HAP-1 (cell line): ENCODE measurements at regions not wholly inside any gene's neighbourhood (a gene's known extent, or its start where the extent isn't known, plus 50 kb on each side); places are given as distances from the start of the nearest gene placed in this dataset.

Source experiments
- DNase-seq, 2 experiments: peaks; one replicate each; pipeline ENCODE4 v3.0.0-alpha.2; 2016 to 2020; ENCODE audit warnings: low spot score in 2 of 2
- H3K27me3 ChIP-seq: fragments of 250-450 bp; sonication (Bioruptor Pico); 2 replicates; pipeline ENCODE4 v1.5.1; 2020; ENCODE audit warnings: low read depth, mild to moderate bottlenecking, moderate library complexity
- H3K36me3 ChIP-seq: fragments of 250-450 bp; sonication (Bioruptor Pico); replicated peaks from 2 replicates; pipeline ENCODE4 v1.5.1; 2020; ENCODE audit warnings: mild to moderate bottlenecking
- H3K4me1 ChIP-seq: fragments of 250-450 bp; sonication (Bioruptor Pico); 2 replicates; pipeline ENCODE4 v1.5.1; 2020; ENCODE audit warnings: mild to moderate bottlenecking
- H3K4me3 ChIP-seq: fragments of 250-450 bp; sonication (Bioruptor Pico); 2 replicates; pipeline ENCODE4 v1.5.1; 2020; ENCODE audit warnings: mild to moderate bottlenecking, moderate library complexity
- H3K9me3 ChIP-seq: fragments of 250-450 bp; sonication (Bioruptor Pico); 2 replicates; pipeline ENCODE4 v1.5.1; 2020; ENCODE audit warnings: mild to moderate bottlenecking, moderate library complexity
- in situ Hi-C: fragments of 300-500 bp; cut with MboI; formaldehyde crosslinking; loops from 3 replicates; pipeline ENCODE4 v1.14.3; 2020; ENCODE audit warnings: low sequenced_read_pairs, inconsistent platforms, mixed read lengths

DNA sequence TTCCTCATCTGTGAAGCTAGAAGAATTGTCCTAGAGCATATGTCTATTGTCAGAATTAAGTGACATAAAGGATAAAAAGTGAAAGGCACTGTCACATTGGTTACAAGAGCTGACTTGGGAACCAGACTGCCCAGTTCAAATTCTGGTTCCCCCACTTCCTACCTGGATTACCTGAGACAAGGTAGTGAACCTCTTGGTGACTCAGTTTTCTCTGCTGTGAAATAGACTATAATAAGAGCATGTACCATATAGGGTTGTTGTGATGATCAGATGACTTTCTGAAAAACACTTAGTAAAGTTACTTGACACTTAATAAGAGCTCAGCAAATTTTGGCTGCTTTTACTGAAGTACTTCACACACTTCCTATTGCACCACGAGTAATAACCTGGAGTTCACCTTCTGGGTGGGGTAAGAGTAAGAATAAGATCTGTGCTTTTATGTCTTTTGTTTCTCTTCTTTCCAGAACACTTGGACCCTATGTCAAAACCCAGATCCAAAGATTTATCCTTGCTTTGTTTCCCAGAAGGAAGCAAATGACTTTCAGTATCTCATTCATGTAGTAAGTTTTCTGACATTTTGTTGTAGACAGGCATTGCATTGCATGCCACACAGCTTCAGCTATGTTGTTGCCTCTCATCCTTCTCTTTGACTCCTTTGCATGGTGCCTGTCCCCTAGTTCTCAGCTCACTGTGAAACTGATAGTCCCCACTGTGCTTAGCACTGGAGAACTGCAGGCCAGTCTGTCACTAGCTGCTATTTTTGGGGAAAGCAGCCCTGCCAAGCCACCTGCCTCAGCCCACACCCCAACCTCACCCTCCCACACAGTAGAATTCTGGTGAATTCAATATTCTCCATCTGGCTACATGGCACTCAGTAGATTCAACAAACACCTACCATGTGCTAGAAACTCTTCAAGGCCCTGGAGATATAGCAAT lies 121.8 kb upstream of the POU2AF2 start:
- Histone ChIP-seq H3K36me3 (no peaks in the 10 kb centered on the region), H3K9me3 (no peaks in the 10 kb centered on the region), H3K4me3 (no peak overlapping the region), H3K27me3 (no peaks in the 10 kb centered on the region), H3K4me1 (no peaks in the 10 kb centered on the region)
- in situ Hi-C loops: no loop called here
- DNase-seq: no peak

DNA sequence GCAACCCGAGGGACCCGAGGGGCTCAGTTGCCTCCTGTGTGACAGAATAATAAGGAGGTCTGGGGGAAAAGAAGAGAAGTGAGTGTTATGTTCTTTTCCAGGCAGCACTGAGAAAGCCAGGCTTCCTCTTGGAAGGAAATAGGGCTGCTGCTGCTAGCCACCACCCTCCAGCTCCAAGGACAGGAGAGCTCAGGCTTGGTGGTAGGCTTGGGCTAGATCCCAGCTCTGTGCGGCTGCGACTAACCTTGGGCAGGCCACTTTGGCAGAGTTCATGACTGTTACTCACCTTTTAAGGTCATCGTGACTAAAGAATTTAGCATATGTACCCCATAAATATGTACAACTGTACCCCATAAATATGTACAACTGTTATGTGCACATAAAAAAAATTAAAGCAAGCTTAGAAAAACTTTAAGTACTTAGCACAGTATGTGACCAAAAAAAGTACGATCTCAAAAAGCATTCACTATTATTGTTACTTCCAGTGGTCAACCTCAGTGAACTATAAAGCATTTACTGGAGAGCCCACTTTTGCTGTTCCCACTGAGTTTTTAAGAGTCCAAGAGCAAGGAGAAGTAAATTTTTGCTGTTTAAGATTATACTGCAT lies 124.7 kb upstream of the POU2AF2 start:
- DNase-seq: no peak
- in situ Hi-C loops: no loop called here
- Histone ChIP-seq H3K9me3 (no peaks in the 10 kb centered on the region), H3K4me3 (no peak overlapping the region), H3K36me3 (no peaks in the 10 kb centered on the region), H3K27me3 (no peaks in the 10 kb centered on the region), H3K4me1 (no peaks in the 10 kb centered on the region)

DNA sequence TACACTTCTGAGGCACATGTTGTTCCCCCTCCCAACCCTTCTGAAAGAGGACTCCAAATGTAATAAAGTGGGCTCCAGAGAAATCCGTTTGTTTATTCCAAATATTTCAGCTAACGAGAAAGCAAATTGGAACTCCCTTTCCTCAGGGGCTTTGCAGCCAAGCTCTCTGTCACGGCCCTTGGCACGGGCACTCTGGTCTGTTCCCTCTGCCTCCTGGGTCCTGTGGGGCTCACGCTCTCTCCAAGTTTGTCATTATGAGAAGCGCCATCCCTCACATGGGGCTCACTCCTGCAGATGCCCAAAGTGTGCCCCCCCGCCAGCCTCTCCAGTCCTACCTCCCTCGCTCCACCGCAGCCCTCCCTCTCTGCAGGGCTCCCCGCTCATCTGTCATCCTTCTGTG lies 125.4 kb upstream of the POU2AF2 start:
- no peak for DNase-seq
- H3K36me3 ChIP-seq: no peaks in the 10 kb centered on the region
- no peak overlapping the region for H3K4me3 ChIP-seq
- no peaks in the 10 kb centered on the region for H3K27me3 ChIP-seq
- in situ Hi-C loops: no loop called here
- H3K9me3 ChIP-seq: no peaks in the 10 kb centered on the region
- no peaks in the 10 kb centered on the region for H3K4me1 ChIP-seq

DNA sequence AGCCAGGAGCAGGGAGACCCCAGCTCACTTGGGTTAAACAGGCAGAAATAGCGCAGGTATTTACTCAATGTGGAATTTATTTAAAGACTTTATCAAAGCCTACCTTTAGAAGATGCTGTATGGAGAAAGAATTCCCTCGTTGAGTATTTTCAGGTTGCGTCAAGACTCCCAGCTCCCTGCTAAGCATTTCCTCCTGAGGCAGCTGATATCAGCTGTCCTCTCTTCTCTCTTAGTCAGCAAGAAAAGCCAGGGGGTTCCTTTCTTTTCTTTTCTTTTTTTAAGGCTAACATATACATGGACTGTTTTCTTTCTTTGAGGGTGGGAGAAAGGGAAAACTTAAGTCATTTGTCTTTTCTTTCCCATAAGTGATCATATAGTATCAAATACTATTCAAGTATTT lies 125.8 kb upstream of the POU2AF2 start:
- Histone ChIP-seq H3K27me3 (no peaks in the 10 kb centered on the region), H3K4me1 (no peaks in the 10 kb centered on the region), H3K36me3 (no peaks in the 10 kb centered on the region), H3K4me3 (no peak overlapping the region), H3K9me3 (no peaks in the 10 kb centered on the region)
- in situ Hi-C loops: no loop called here
- no peak for DNase-seq

DNA sequence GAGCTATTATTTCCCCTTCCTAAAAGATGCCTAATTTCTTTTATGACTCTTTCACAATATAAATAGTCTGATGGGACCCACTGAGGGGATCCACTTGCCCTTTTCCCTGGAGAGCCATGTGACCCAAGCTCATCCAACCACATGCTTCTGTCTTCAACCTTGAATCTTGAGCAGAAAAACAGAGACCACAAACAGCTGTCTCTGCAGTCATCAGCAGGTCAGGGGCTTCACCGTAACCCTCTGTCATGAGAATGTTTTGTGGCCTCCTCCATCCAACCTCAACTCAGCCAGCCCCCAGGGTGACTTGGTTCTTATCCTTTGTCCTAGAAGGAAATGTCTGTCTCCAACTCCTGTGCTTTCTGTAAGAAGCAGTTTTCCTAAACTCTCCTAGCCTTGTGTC lies 129.6 kb upstream of the POU2AF2 start:
- H3K4me3 ChIP-seq: no peak overlapping the region
- H3K27me3 ChIP-seq: no peaks in the 10 kb centered on the region
- in situ Hi-C loops: no loop called here
- H3K4me1 ChIP-seq: no peaks in the 10 kb centered on the region
- no peaks in the 10 kb centered on the region for H3K36me3 ChIP-seq
- DNase-seq: no peak
- H3K9me3 ChIP-seq: no peaks in the 10 kb centered on the region

DNA sequence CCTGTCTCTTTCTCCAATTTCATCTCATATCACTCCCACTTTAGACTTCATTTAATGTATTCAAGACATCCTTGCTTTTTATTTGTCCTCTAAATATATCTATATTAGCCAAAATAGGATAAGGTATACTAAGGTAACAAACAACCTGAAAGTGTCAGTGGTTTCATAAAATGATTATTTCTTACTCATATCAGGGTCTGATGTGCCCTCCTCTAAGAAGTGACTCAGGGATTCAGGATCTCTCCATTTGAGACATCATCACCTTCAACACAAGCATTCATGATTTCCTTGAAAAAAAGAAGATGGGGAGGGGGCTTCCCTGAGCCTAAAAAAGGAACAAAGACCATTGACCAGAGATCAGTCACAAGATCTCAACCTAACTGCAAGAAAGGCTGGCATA lies 131.4 kb upstream of the POU2AF2 start:
- Histone ChIP-seq H3K4me1 (no peaks in the 10 kb centered on the region), H3K27me3 (no peaks in the 10 kb centered on the region), H3K9me3 (no peaks in the 10 kb centered on the region), H3K36me3 (no peaks in the 10 kb centered on the region), H3K4me3 (no peak overlapping the region)
- no peak for DNase-seq
- in situ Hi-C loops: no loop called here

DNA sequence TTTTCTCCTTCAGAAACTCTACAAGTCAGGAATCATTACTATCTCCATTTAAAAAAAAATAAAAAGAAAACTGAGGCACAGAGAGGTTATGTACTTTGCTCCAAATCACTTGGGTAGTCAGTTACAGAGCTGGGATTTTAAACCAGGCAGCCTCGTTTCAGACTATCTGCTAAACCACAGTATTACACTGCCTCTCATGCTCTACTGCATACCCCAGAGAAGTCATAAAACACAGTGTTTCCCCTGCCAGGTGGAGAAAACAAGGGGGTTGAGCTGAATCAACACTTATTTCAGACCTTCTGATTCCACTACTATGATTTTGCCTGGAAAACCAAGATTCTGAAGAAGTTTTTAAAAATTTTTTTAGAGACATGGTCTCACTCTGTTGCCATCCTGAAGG lies 132.9 kb upstream of the POU2AF2 start:
- in situ Hi-C loops: no loop called here

DNA sequence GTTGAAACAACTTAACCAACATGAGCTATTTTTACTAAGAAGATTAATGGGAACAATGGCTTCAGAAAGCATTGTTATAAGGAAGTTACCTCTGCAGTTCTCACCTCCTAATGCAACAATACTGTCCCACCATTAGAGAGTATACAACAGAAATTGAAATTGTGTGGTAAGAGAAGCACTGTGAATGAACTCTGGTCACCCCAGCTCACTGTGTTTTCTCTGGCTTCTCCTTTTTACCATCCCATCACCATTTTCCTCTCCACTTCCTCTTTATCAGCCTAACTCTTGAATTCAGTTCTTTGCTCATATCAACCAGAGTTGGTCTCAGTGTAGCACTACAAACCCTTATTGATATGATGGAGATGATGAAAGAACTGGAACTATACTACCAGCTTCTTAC lies 138.0 kb upstream of the POU2AF2 start:
- no peaks in the 10 kb centered on the region for H3K4me1 ChIP-seq
- in situ Hi-C loops: no loop called here
- DNase-seq: no peak
- no peaks in the 10 kb centered on the region for H3K36me3 ChIP-seq
- H3K9me3 ChIP-seq: no peaks in the 10 kb centered on the region
- H3K27me3 ChIP-seq: no peaks in the 10 kb centered on the region
- H3K4me3 ChIP-seq: no peak overlapping the region

More for the DNA sequence above, 132.9 kb upstream of the POU2AF2 start:
- Histone ChIP-seq H3K4me1 (no peaks in the 10 kb centered on the region), H3K9me3 (no peaks in the 10 kb centered on the region), H3K27me3 (no peaks in the 10 kb centered on the region), H3K36me3 (no peaks in the 10 kb centered on the region), H3K4me3 (no peak overlapping the region)
- no peak for DNase-seq

DNA sequence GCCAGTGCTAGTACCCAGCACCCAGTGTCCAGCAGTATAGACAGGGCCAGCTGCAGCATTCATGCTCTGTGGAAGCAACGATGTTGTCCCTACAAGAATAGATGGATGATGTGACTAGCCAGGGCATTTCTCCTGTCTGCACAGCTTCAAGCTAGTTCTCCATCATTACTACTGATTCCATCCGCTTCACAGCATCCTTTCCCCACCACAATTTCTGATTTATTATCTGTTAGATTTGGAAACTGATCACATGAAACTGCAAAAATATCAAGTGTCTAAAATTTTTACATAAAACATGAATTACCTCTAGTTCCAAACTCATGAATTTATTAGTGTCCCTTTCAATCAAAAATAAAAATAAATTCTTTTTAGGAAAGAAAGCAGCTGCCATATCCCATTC lies 138.9 kb upstream of the POU2AF2 start:
- Histone ChIP-seq H3K9me3 (no peaks in the 10 kb centered on the region), H3K4me3 (no peak overlapping the region), H3K27me3 (no peaks in the 10 kb centered on the region), H3K36me3 (no peaks in the 10 kb centered on the region), H3K4me1 (no peaks in the 10 kb centered on the region)
- in situ Hi-C loops: no loop called here
- no peak for DNase-seq

DNA sequence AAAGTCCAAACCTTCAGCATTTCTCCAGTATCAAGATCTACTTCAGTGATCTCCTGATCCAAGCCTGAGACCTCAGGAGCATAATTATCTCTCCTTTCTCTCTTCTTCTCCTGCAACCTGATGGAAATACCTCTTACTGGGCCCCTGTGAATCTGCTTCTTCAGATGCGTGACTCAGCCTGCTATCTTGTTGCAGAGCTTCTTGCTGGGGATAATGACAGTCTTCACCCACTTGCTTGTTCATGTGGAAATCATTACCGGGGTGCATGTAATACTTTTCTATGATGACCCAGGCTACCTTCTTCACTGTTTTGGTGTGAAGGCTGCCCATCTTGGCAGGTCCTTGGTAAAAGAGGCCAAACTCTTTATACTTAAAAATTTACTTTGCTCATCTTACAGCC lies 140.0 kb upstream of the POU2AF2 start:
- no peak for DNase-seq
- Histone ChIP-seq H3K36me3 (no peaks in the 10 kb centered on the region), H3K27me3 (no peaks in the 10 kb centered on the region), H3K9me3 (no peaks in the 10 kb centered on the region), H3K4me1 (no peaks in the 10 kb centered on the region), H3K4me3 (no peak overlapping the region)
- in situ Hi-C loops: no loop called here

DNA sequence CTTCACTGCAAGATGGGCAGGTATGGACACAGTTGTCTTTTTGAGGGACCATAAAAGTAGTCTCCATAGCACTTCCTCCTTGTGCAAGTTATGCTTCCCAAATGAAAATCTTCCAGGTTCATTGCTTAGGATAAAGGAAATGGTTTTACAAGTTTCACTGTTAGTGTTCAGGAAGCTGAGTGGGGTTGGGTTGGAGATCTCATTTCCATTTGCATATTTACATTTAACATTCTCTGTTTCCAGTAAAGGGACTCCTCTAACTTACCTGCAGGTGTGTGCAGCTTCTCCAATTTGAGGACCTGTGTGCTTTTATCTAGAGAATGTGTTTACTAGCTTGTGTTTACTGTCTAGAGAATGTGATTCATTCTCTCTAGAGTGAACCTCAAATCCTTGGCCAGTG lies 141.3 kb upstream of the POU2AF2 start:
- in situ Hi-C loops: no loop called here

DNA sequence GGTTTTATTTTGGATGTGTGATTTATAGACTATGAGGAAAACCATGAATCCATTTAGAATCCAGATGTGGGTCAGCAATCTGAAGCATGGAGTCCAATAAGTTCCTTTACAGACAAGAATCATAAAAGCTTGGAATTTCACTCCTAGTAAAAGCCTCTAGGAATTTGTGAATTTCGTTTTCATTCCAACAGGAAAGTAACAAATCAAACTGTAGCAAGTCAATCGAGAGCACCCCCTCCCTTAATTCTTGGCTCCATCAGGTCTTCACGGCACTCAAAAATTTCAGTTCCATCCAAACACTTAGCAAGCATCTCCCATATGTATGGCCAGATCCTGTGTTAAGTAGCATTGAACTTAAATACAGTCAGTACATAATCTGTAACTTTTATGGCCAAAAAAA lies 143.6 kb upstream of the POU2AF2 start:
- in situ Hi-C loops: no loop called here
- no peaks in the 10 kb centered on the region for H3K36me3 ChIP-seq
- no peaks in the 10 kb centered on the region for H3K4me1 ChIP-seq
- H3K27me3 ChIP-seq: no peaks in the 10 kb centered on the region
- no peak for DNase-seq
- H3K4me3 ChIP-seq: no peak overlapping the region
- no peaks in the 10 kb centered on the region for H3K9me3 ChIP-seq

More for the DNA sequence above, 141.3 kb upstream of the POU2AF2 start:
- no peaks in the 10 kb centered on the region for H3K9me3 ChIP-seq
- no peak overlapping the region for H3K4me3 ChIP-seq
- no peak for DNase-seq
- no peaks in the 10 kb centered on the region for H3K4me1 ChIP-seq
- H3K36me3 ChIP-seq: no peaks in the 10 kb centered on the region
- no peaks in the 10 kb centered on the region for H3K27me3 ChIP-seq

DNA sequence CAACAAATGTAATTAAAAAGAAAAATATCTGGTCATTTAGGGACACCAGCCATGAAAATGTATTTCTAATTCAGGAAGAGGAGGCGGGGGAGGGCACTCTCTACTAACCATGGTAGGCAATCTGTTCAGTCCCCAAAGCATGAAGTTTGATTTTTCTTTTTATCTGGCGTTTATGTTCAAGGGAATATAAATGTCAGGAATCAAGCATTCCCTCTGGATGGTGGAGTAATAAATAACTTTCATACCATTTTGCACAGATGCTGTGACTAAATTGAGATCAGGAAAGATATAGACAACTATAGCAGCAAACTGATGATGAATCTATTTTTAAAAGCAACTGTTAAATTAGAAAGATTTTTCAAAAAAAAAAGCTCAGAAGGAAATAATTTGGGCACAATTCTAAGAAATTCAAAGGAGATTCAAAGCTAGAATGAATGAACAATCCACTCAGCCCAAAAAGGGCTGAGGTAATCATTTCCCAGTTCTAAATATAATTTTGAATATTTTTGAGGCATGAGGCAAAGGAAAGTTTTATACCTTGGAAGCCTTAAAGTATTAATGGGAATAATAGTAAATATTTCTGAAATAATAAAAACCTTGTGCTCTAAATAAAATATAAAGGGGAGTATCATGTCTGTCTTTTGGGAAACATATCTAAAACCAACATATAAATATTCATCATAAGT lies 146.4 kb upstream of the POU2AF2 start:
- Histone ChIP-seq H3K4me3 (no peak overlapping the region), H3K36me3 (no peaks in the 10 kb centered on the region), H3K27me3 (no peaks in the 10 kb centered on the region), H3K4me1 (no peaks in the 10 kb centered on the region), H3K9me3 (no peaks in the 10 kb centered on the region)
- DNase-seq: no peak
- in situ Hi-C loops: no loop called here

DNA sequence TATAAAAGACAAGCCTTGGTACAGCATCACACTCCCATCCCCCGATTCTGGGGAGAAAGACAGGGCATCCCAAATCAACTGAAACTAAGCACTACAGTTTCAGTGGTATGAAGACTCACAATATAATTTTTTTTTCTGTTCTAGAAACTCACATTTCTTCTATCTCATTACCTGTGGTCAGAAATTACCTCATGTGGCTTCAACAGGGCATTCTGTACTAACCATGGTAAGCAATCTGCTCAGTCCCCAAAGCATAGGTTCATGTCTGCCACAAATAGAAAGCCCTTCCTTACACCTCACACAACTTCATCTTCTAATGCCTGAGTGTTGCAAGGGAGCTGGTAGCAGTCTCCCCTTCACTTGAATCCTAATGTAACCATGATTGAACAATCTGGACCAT lies 147.4 kb upstream of the POU2AF2 start:
- Histone ChIP-seq H3K27me3 (no peaks in the 10 kb centered on the region), H3K4me1 (no peaks in the 10 kb centered on the region), H3K9me3 (no peaks in the 10 kb centered on the region), H3K36me3 (no peaks in the 10 kb centered on the region), H3K4me3 (no peak overlapping the region)
- no peak for DNase-seq
- in situ Hi-C loops: no loop called here
